Uterus (tissue), 2 donors: ENCODE measurements at regions not wholly inside any gene's neighbourhood (a gene's known extent, or its start where the extent isn't known, plus 50 kb on each side); places are given as distances from the start of the nearest gene placed in this dataset.
"Not testable (repeated sequence)": the region's sequence is repeated elsewhere in the genome, so short reads cannot be mapped to it uniquely, and the experiment has no call there.

Source experiments
- CTCF ChIP-seq, 4 experiments: fragments of 200-600 bp in 2 of 4; fragments of 450-650 bp in 2 of 4; sonication (generic) in 2 of 4; IDR thresholded peaks; one replicate each; pipeline ENCODE4 v1.5.1; 2016 to 2019; ENCODE audit warnings: antibody characterized with exemption in 4 of 4, mild to moderate bottlenecking in 2 of 4, moderate library complexity in 1 of 4
- POLR2A ChIP-seq, 2 donors: fragments of 450-650 bp; IDR thresholded peaks; one replicate each; pipeline ENCODE4 v1.6.1; 2016; ENCODE audit warnings: antibody characterized with exemption in 2 of 2, mild to moderate bottlenecking in 1 of 2, moderate library complexity in 1 of 2

DNA sequence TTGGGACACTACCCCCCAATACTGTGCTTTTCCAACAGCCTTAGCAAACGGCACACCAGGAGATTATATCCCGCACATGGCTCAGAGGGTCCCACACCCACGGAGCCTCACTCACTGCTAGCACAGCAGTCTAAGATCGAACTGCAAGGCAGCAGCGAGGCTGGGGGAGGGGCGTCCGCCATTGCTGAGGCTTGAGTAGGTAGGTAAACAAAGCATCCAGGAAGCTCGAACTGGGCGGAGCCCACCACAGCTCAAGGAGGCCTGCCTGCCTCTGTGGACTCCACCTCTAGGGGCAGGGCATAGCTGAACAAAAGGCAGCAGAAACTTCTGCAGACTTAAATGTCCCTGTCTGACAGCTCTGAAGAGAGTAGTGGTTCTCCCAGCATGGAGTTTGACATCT, 447.3 kb upstream of the RAB6C start:
- not testable (repeated sequence) for TF ChIP-seq CTCF, POLR2A (IDR thresholded peaks at IDR 0.05)
